ENCODE measurements at regions not wholly inside any gene's neighbourhood (a gene's known extent, or its start where the extent isn't known, plus 50 kb on each side); places are given as distances from the start of the nearest gene placed in this dataset.

DNA sequence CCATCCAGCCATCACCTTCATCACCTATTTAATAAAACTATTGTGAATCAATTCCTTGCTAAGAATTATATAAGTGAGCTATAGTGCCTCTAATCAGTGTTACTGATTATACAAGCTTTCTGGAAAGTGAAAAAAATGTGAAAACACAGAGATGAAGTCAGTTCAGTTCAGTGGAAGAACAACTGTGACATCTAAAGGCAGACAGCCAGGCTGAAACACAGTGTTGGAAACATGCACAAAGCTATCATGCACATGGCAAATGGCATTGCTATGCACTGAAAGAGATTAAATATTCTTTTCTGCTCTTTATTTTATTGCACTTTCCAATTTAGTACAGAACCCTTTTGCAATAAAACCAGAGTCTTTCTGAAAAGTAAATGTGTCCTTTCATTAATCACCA is 294.0 kb downstream of the RBM26 start:
- TF ChIP-seq EZH2 (IDR thresholded peaks at IDR 0.05; ENCODE audit: borderline replicate concordance, low read length) (no peak), CTCF (conservative IDR thresholded peaks at IDR 0.05 in 1 of 2, IDR thresholded peaks at IDR 0.05 in 1 of 2; ENCODE audit: extremely low read depth in 1 of 2, insufficient read depth in 1 of 2, low read depth in 1 of 2, low read length in 2 of 2) (no peak)

Data from mammary epithelial cell (primary cell).